SK-N-SH (cell line): ENCODE measurements at regions not wholly inside any gene's neighbourhood (a gene's known extent, or its start where the extent isn't known, plus 50 kb on each side); places are given as distances from the start of the nearest gene placed in this dataset.

ENCODE experiments used
- CTCF ChIA-PET: fragments of 300-600, 350-600 bp; formaldehyde crosslinking; extraction: SDS; loops from one replicate; lab custom pipeline; 2021; lab: Yijun Ruan, JAX
- POLR2A ChIA-PET: fragments of 350-600 bp; sonication (Branson Sonifier 250); formaldehyde crosslinking; extraction: SDS; loops from one replicate; lab custom pipeline; 2020; ENCODE audit warnings: antibody characterized with exemption, inconsistent platforms; lab: Yijun Ruan, JAX
- DNase-seq: peaks from one replicate; pipeline ENCODE4 v3.0.0; 2012
- H2AFZ ChIP-seq: fragments of 200-600 bp; sonication (generic); 2 replicates; pipeline ENCODE4 v1.8.1; 2016; ENCODE audit warnings: antibody characterized with exemption, mild to moderate bottlenecking, low read depth
- H3F3A ChIP-seq: fragments of 200-600 bp; sonication (generic); replicated peaks from 2 replicates; pipeline ENCODE3; 2016; ENCODE audit warnings: antibody characterized with exemption, mild to moderate bottlenecking; ENCODE audit not compliant: insufficient read depth
- H3K27ac ChIP-seq, 2 experiments: fragments of 200-500 bp in 1 of 2; fragments of 200-600 bp in 1 of 2; sonication (Bioruptor generic) in 1 of 2; sonication (generic), shearing (Covaris generic) in 1 of 2; 2 replicates each; pipeline versions ENCODE4 v1.5.1 to v1.6.1; 2014 to 2016; ENCODE audit warnings: low read depth in 2 of 2, inconsistent platforms in 1 of 2, low read length in 1 of 2, mild to moderate bottlenecking in 1 of 2, mixed read lengths in 1 of 2
- H3K27me3 ChIP-seq: fragments of 200-600 bp; sonication (generic), shearing (Covaris generic); 2 replicates; pipeline ENCODE4 v1.6.1; 2016; ENCODE audit warnings: mixed run types; ENCODE audit not compliant: insufficient read depth
- H3K36me3 ChIP-seq, 2 experiments: fragments of 200-500 bp in 1 of 2; fragments of 200-600 bp in 1 of 2; sonication (Bioruptor generic) in 1 of 2; sonication (generic) in 1 of 2; replicated peaks in 1 of 2; 2 replicates each; pipeline versions ENCODE3 to v1.5.1; 2014 to 2016; ENCODE audit warnings: low read length in 1 of 2, mild to moderate bottlenecking in 1 of 2; ENCODE audit not compliant: insufficient read depth in 2 of 2, control insufficient read depth in 1 of 2
- H3K4me1 ChIP-seq, 2 experiments: fragments of 200-500 bp in 1 of 2; fragments of 200-600 bp in 1 of 2; sonication (Bioruptor generic) in 1 of 2; sonication (generic), shearing (Covaris generic) in 1 of 2; 2 replicates each; pipeline versions ENCODE4 v1.5.1 to v1.6.1; 2014 to 2016; ENCODE audit warnings: low read depth in 1 of 2, low read length in 1 of 2, mixed run types in 1 of 2; ENCODE audit not compliant: insufficient read depth in 2 of 2, control insufficient read depth in 1 of 2
- H3K4me2 ChIP-seq: fragments of 200-600 bp; sonication (generic), shearing (Covaris generic); 2 replicates; pipeline ENCODE4 v1.6.1; 2017; ENCODE audit warnings: mixed run types
- H3K4me3 ChIP-seq, 2 experiments: fragments of 200-500 bp in 1 of 2; fragments of 200-600 bp in 1 of 2; sonication (Bioruptor generic) in 1 of 2; sonication (generic), shearing (Covaris generic) in 1 of 2; 2 replicates each; pipeline versions ENCODE4 v1.5.1 to v1.8.1; 2014 to 2016; ENCODE audit warnings: low read depth in 2 of 2, inconsistent platforms in 1 of 2, low read length in 1 of 2, mild to moderate bottlenecking in 1 of 2, mixed read lengths in 1 of 2, moderate library complexity in 1 of 2
- H3K79me2 ChIP-seq: fragments of 200-600 bp; sonication (generic); 2 replicates; pipeline ENCODE4 v1.8.1; 2017; ENCODE audit warnings: mild to moderate bottlenecking; ENCODE audit not compliant: insufficient read depth
- H3K9ac ChIP-seq: fragments of 200-600 bp; sonication (generic); 2 replicates; pipeline ENCODE4 v1.6.1; 2017; ENCODE audit warnings: mixed run types
- H3K9me2 ChIP-seq: fragments of 200-600 bp; sonication (generic); 2 replicates; pipeline ENCODE4 v1.6.1; 2017; ENCODE audit warnings: mixed run types
- H3K9me3 ChIP-seq: fragments of 200-600 bp; sonication (generic); 2 replicates; pipeline ENCODE4 v1.6.1; 2017; ENCODE audit warnings: mixed run types, mild to moderate bottlenecking, moderate library complexity
- H4K20me1 ChIP-seq: fragments of 200-600 bp; sonication (generic); 2 replicates; pipeline ENCODE4 v1.6.1; 2017; ENCODE audit warnings: mild to moderate bottlenecking, mixed run types; ENCODE audit not compliant: insufficient read depth
- CHD2 ChIP-seq: fragments of 150-350 bp; IDR thresholded peaks from 2 replicates; pipeline ENCODE4 v1.6.1; 2018; ENCODE audit warnings: low read length; ENCODE audit not compliant: partially characterized antibody
- CTCF ChIP-seq: fragments of 200-600 bp; sonication (generic); IDR thresholded peaks from 2 replicates; pipeline ENCODE4 v1.6.1; 2017; ENCODE audit warnings: antibody characterized with exemption, mild to moderate bottlenecking, moderate library complexity
- ELF1 ChIP-seq: IDR thresholded peaks from 2 replicates; pipeline ENCODE4 v1.4.0; 2012
- FOSL2 ChIP-seq: IDR thresholded peaks from 2 replicates; pipeline ENCODE4 v1.4.0; 2012; ENCODE audit warnings: low read depth, mild to moderate bottlenecking, moderate library complexity, borderline replicate concordance
- FOXJ3 ChIP-seq: sonication (generic); formaldehyde crosslinking; IDR thresholded peaks from 2 replicates; pipeline ENCODE4 v1.5.1; 2020; ENCODE audit warnings: mild to moderate bottlenecking, missing genetic modification reagents
- FOXM1 ChIP-seq: IDR thresholded peaks from 2 replicates; pipeline ENCODE4 v1.4.0; 2012; ENCODE audit warnings: low read depth, mild to moderate bottlenecking
- GATA2 ChIP-seq: sonication (generic); formaldehyde crosslinking; IDR thresholded peaks from 2 replicates; pipeline ENCODE4 v1.5.0; 2020; ENCODE audit warnings: mild to moderate bottlenecking, missing genetic modification reagents
- MAX ChIP-seq: IDR thresholded peaks from 2 replicates; pipeline ENCODE4 v1.4.0; 2012; ENCODE audit warnings: low read depth
- MXI1 ChIP-seq: IDR thresholded peaks from 2 replicates; pipeline ENCODE4 v1.6.1; 2012; ENCODE audit warnings: mild to moderate bottlenecking, low read depth, low read length, improper control_type of control experiment
- NFIC ChIP-seq: IDR thresholded peaks from 2 replicates; pipeline ENCODE4 v1.4.0; 2012; ENCODE audit warnings: borderline replicate concordance
- NRF1 ChIP-seq: IDR thresholded peaks from 2 replicates; pipeline ENCODE4 v1.6.1; 2012; ENCODE audit warnings: low read depth, mild to moderate bottlenecking, low read length
- POLR2AphosphoS5 ChIP-seq: IDR thresholded peaks from 2 replicates; pipeline ENCODE4 v1.6.1; 2012; ENCODE audit warnings: low read depth, low read length
- RAD21 ChIP-seq: IDR thresholded peaks from 2 replicates; pipeline ENCODE4 v1.6.1; 2012; ENCODE audit warnings: mild to moderate bottlenecking, low read length
- RCOR1 ChIP-seq: fragments of 150-350 bp; IDR thresholded peaks from 2 replicates; pipeline ENCODE4 v1.6.1; 2017; ENCODE audit warnings: antibody characterized with exemption, low read length
- RXRA ChIP-seq: IDR thresholded peaks from 2 replicates; pipeline ENCODE4 v1.4.0; 2012; ENCODE audit warnings: low read depth, mild to moderate bottlenecking, borderline replicate concordance
- SMC3 ChIP-seq: IDR thresholded peaks from 2 replicates; pipeline ENCODE4 v1.6.1; 2012; ENCODE audit warnings: low read depth, low read length, improper control_type of control experiment
- TEAD4 ChIP-seq: IDR thresholded peaks from 2 replicates; pipeline ENCODE4 v1.4.0; 2012; ENCODE audit warnings: mild to moderate bottlenecking, borderline replicate concordance; ENCODE audit not compliant: insufficient read depth
- USF1 ChIP-seq: IDR thresholded peaks from 2 replicates; pipeline ENCODE4 v1.4.0; 2012; ENCODE audit warnings: low read depth, borderline replicate concordance
- USF2 ChIP-seq: fragments of 150-350 bp; IDR thresholded peaks from 2 replicates; pipeline ENCODE4 v1.6.1; 2017; ENCODE audit warnings: antibody characterized with exemption, low read length, low read depth, borderline replicate concordance
- YY1 ChIP-seq: IDR thresholded peaks from 2 replicates; pipeline ENCODE4 v1.4.0; 2012; ENCODE audit warnings: low read depth, mild to moderate bottlenecking
- ZBTB33 ChIP-seq: IDR thresholded peaks from 2 replicates; pipeline ENCODE4 v1.4.0; 2012; ENCODE audit warnings: low read depth, borderline replicate concordance
- WGBS: methylation state at CpG from one replicate; pipeline ENCODE4 v1.1.6; 2017; ENCODE audit warnings: low lambda C conversion rate; 5-methylcytosine and 5-hydroxymethylcytosine counted together

GRCh38 chr4:111685205-111685604 is 460.0 kb upstream of the FAM241A start:
- no peaks in the 10 kb centered on the region for H4K20me1 ChIP-seq
- TF ChIP-seq FOXJ3 (no peak), USF1 (no peak), FOXM1 (no peak), RAD21 (no peak), TEAD4 (no peak), POLR2AphosphoS5 (no peak), YY1 (no peak), NRF1 (no peak), MAX (no peak), CHD2 (no peak), GATA2 (no peak), FOSL2 (no peak), NFIC (no peak), ELF1 (no peak), RXRA (no peak), CTCF (no peak), SMC3 (no peak), USF2 (no peak)
- TF ChIP-seq, all 33 proteins: peak for 0
- Histone ChIP-seq H3K4me2 (no peak overlapping the region), H3F3A (no peaks in the 10 kb centered on the region), H3K4me3 (no peak overlapping the region), H3K4me1 (no peaks in the 10 kb centered on the region; a peak in 1 of 4 replicates), H3K27me3 (no peaks in the 10 kb centered on the region; the same call in 1 of the 2 replicates), H3K9me3 (no peaks in the 10 kb centered on the region), H2AFZ (no peak overlapping the region), H3K79me2 (no peaks in the 10 kb centered on the region), H3K9me2 (no peaks in the 10 kb centered on the region), H3K36me3 (no peaks in the 10 kb centered on the region), H3K9ac (no peak overlapping the region), H3K27ac (no peak overlapping the region)
- ChIA-PET CTCF (no interaction called here), POLR2A (no interaction called here)
- no peak for DNase-seq
- 3% methylated on average over 3 of the region's 3 CpGs for WGBS

- POLR2A ChIA-PET = no interaction called here
- no peaks in the 10 kb centered on the region for H3K79me2 ChIP-seq
- H3K27ac ChIP-seq = no peak overlapping the region
- H3K9me3 ChIP-seq = no peaks in the 10 kb centered on the region
- H3K27me3 ChIP-seq = no peaks in the 10 kb centered on the region
- no peaks in the 10 kb centered on the region for H3K9me2 ChIP-seq
- H2AFZ ChIP-seq = no peak overlapping the region
- H4K20me1 ChIP-seq = no peaks in the 10 kb centered on the region
- H3K9ac ChIP-seq = no peak overlapping the region
- no peaks in the 10 kb centered on the region; a peak in 1 of 4 replicates for H3K4me1 ChIP-seq
- H3F3A ChIP-seq = no peaks in the 10 kb centered on the region
- CTCF ChIA-PET = no interaction called here
- no peak overlapping the region for H3K4me2 ChIP-seq
- no peak for TF ChIP-seq MXI1
- no peak for TF ChIP-seq ZBTB33
- no peak for TF ChIP-seq RCOR1
- H3K4me3 ChIP-seq = no peak overlapping the region
- H3K36me3 ChIP-seq = no peaks in the 10 kb centered on the region
- DNase-seq = no peak
Observed at GRCh38 chr4:111689214-111689613, 456.0 kb upstream of the FAM241A start.
